ENCODE measurements at regions not wholly inside any gene's neighbourhood (a gene's known extent, or its start where the extent isn't known, plus 50 kb on each side); places are given as distances from the start of the nearest gene placed in this dataset.

GRCh38 chr21:23017989-23018388 lies 2019.8 kb downstream of the NCAM2 start:
- Histone ChIP-seq H3K4me2 (no peak overlapping the region; the same call in 1 of the 2 replicates), H3K9ac (no peak overlapping the region), H3K9me3 (no peaks in the 10 kb centered on the region), H3K36me3 (replicated peaks in 1 of 2; ENCODE audit: control insufficient read depth in 1 of 2, insufficient read depth in 2 of 2, low read length in 1 of 2) (no peaks in the 10 kb centered on the region), H3K27me3 (ENCODE audit: insufficient read depth) (no peaks in the 10 kb centered on the region), H3K27ac (ENCODE audit: low read depth in 2 of 2, low read length in 1 of 2) (no peak overlapping the region), H3K79me2 (ENCODE audit: insufficient read depth) (no peaks in the 10 kb centered on the region), H3K4me3 (ENCODE audit: low read depth in 2 of 2, low read length in 1 of 2) (no peak overlapping the region), H3K4me1 (ENCODE audit: control insufficient read depth in 1 of 2, insufficient read depth in 2 of 2, low read depth in 1 of 2, low read length in 1 of 2) (no peaks in the 10 kb centered on the region), H3F3A (replicated peaks; ENCODE audit: insufficient read depth) (no peaks in the 10 kb centered on the region), H2AFZ (ENCODE audit: low read depth) (no peak overlapping the region), H4K20me1 (ENCODE audit: insufficient read depth) (no peaks in the 10 kb centered on the region), H3K9me2 (no peaks in the 10 kb centered on the region)
- no peak for DNase-seq
- TF ChIP-seq EP300 (IDR thresholded peaks at IDR 0.05; ENCODE audit: borderline replicate concordance in 1 of 2, low read depth in 1 of 2, low read length in 1 of 2) (no peak), ELF1 (IDR thresholded peaks at IDR 0.05) (no peak), GATA2 (CRISPR knock-in tag; IDR thresholded peaks at IDR 0.05) (no peak), RXRA (IDR thresholded peaks at IDR 0.05; ENCODE audit: borderline replicate concordance, low read depth) (no peak), TAF1 (IDR thresholded peaks at IDR 0.05; ENCODE audit: borderline replicate concordance, low read depth, low read length) (no peak), MAX (IDR thresholded peaks at IDR 0.05; ENCODE audit: low read depth) (no peak), FOXJ3 (CRISPR knock-in tag; IDR thresholded peaks at IDR 0.05) (no peak), SMC3 (IDR thresholded peaks at IDR 0.05; ENCODE audit: low read depth, low read length) (no peak), SIN3A (IDR thresholded peaks at IDR 0.05; ENCODE audit: borderline replicate concordance, low read depth, low read length) (no peak), NFIC (IDR thresholded peaks at IDR 0.05; ENCODE audit: borderline replicate concordance) (no peak), NRF1 (IDR thresholded peaks at IDR 0.05; ENCODE audit: low read depth, low read length) (no peak), TCF12 (IDR thresholded peaks at IDR 0.05) (no peak), CTCF (IDR thresholded peaks at IDR 0.05) (no peak), FOXM1 (IDR thresholded peaks at IDR 0.05; ENCODE audit: low read depth) (no peak), USF2 (IDR thresholded peaks at IDR 0.05; ENCODE audit: borderline replicate concordance, low read depth, low read length) (no peak)
- ChIA-PET POLR2A (no interaction called here), CTCF (interaction anchor here (0.8 to 3.5 kb wide), 4 partner anchors 10 to 1786 kb away, joined by 3 to 16 read pairs (median 4); no protein-coding TSS in a partner anchor)

DNA sequence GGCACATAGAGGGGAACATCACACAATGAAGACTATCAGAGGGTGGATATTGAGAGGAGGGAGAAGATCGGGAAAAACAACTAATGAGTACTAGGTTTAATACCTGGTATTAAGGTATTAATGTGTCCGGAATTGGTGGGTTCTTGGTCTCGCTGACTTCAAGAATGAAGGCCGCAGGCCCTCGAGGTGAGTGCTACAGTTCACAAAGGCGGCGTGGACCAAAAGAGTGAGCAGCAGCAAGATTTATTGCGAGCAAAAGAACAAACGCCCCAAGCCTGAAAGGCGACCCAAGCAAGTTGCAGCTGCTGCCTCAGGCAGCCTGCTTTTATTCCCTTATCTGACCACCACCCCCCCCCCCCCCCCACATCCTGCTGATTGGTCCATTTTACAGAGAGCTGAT lies 2022.8 kb downstream of the NCAM2 start:
- no peaks in the 10 kb centered on the region for H3F3A ChIP-seq (replicated peaks; ENCODE audit: insufficient read depth)
- no peak overlapping the region for H3K4me3 ChIP-seq (ENCODE audit: low read depth in 2 of 2, low read length in 1 of 2)
- ChIA-PET POLR2A (no interaction called here), CTCF (no interaction called here)
- H3K9me3 ChIP-seq: no peaks in the 10 kb centered on the region
- no peak for DNase-seq
- no peak overlapping the region for H3K4me2 ChIP-seq
- no peaks in the 10 kb centered on the region for H3K79me2 ChIP-seq (ENCODE audit: insufficient read depth)
- H3K9ac ChIP-seq: no peak overlapping the region
- no peaks in the 10 kb centered on the region for H3K36me3 ChIP-seq (replicated peaks in 1 of 2; ENCODE audit: control insufficient read depth in 1 of 2, insufficient read depth in 2 of 2, low read length in 1 of 2)
- H3K27ac ChIP-seq (ENCODE audit: low read depth in 2 of 2, low read length in 1 of 2): no peak overlapping the region
- H2AFZ ChIP-seq (ENCODE audit: low read depth): no peak overlapping the region
- WGBS (ENCODE audit: low lambda C conversion rate): 76% methylated on average over 10 of the region's 10 CpGs
- TF ChIP-seq POLR2AphosphoS5 (IDR thresholded peaks at IDR 0.05; ENCODE audit: low read depth, low read length): no peak
- TF ChIP-seq, protein P1, sequence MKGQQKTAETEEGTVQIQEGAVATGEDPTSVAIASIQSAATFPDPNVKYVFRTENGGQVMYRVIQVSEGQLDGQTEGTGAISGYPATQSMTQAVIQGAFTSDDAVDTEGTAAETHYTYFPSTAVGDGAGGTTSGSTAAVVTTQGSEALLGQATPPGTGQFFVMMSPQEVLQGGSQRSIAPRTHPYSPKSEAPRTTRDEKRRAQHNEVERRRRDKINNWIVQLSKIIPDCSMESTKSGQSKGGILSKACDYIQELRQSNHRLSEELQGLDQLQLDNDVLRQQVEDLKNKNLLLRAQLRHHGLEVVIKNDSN (IDR thresholded peaks at IDR 0.05; ENCODE audit: borderline replicate concordance, low read depth): no peak
- no peak for TF ChIP-seq TAF1 (IDR thresholded peaks at IDR 0.05; ENCODE audit: borderline replicate concordance, low read depth, low read length)
- no peak for TF ChIP-seq JUND (IDR thresholded peaks at IDR 0.05)
- no peak for TF ChIP-seq CTCF (IDR thresholded peaks at IDR 0.05)
- no peak for TF ChIP-seq NRF1 (IDR thresholded peaks at IDR 0.05; ENCODE audit: low read depth, low read length)
- no peak for TF ChIP-seq MXI1 (IDR thresholded peaks at IDR 0.05; ENCODE audit: low read depth, low read length)
- TF ChIP-seq RFX5 (IDR thresholded peaks at IDR 0.05; ENCODE audit: low read length): no peak
- no peak for TF ChIP-seq ELF1 (IDR thresholded peaks at IDR 0.05)
- no peak for TF ChIP-seq FOSL2 (IDR thresholded peaks at IDR 0.05; ENCODE audit: borderline replicate concordance, low read depth)
- H3K27me3 ChIP-seq (ENCODE audit: insufficient read depth): no peaks in the 10 kb centered on the region
- no peaks in the 10 kb centered on the region for H3K4me1 ChIP-seq (ENCODE audit: control insufficient read depth in 1 of 2, insufficient read depth in 2 of 2, low read depth in 1 of 2, low read length in 1 of 2)
- H3K9me2 ChIP-seq: no peaks in the 10 kb centered on the region
- no peaks in the 10 kb centered on the region for H4K20me1 ChIP-seq (ENCODE audit: insufficient read depth)

All from SK-N-SH (cell line).